Natural killer cell treated with Interleukin-12 subunit alpha and Interleukin-12 subunit beta and Interleukin-15 and Interleukin-18, amount 100 ng/mL, for 72 hours (primary cell): ENCODE measurements at regions not wholly inside any gene's neighbourhood (a gene's known extent, or its start where the extent isn't known, plus 50 kb on each side); places are given as distances from the start of the nearest gene placed in this dataset.

ENCODE experiments used
- ATAC-seq, 2 donors: fragments of 150-1000 bp; cut with Tn5 transposase in 1 of 2; sonication (Bioruptor Pico), chemical (Tn5 transposase) in 1 of 2; 2 replicates each; pipeline ENCODE4 v1.10.0; 2021
- DNase-seq: peaks from one replicate; pipeline ENCODE4 v3.0.0; 2022; ENCODE audit warnings: low spot score
- H3K27ac Mint-ChIP-seq, 2 donors: 1 replicate in 1 of 2; 2 replicates in 1 of 2; pipeline ENCODE4 v1.8.0; 2022; ENCODE audit warnings: mixed read lengths in 2 of 2, mild to moderate bottlenecking in 1 of 2, moderate library complexity in 1 of 2
- H3K27me3 Mint-ChIP-seq, 2 donors: 1 replicate in 1 of 2; 2 replicates in 1 of 2; pipeline ENCODE4 v1.8.0; 2022; ENCODE audit warnings: mixed read lengths in 2 of 2
- H3K36me3 Mint-ChIP-seq: one replicate; pipeline ENCODE4 v1.8.0; 2022; ENCODE audit warnings: mixed read lengths
- H3K4me1 Mint-ChIP-seq, 2 donors: 1 replicate in 1 of 2; 2 replicates in 1 of 2; pipeline ENCODE4 v1.8.0; 2022; ENCODE audit warnings: low read depth in 2 of 2, mixed read lengths in 2 of 2, mild to moderate bottlenecking in 1 of 2
- H3K4me3 Mint-ChIP-seq: one replicate; pipeline ENCODE4 v1.8.0; 2022; ENCODE audit warnings: mixed read lengths
- H3K9me3 Mint-ChIP-seq: 2 replicates; pipeline ENCODE4 v1.8.0; 2022; ENCODE audit warnings: mixed read lengths

- H3K27me3 Mint-ChIP-seq = no peaks in the 10 kb centered on the region
- no peak overlapping the region for H3K4me3 Mint-ChIP-seq
- DNase-seq (no peak), ATAC-seq (no peak)
- H3K36me3 Mint-ChIP-seq = peaks cover 12% of the 10 kb centered on the region
- H3K4me1 Mint-ChIP-seq = no peaks in the 10 kb centered on the region
- no peak overlapping the region for H3K27ac Mint-ChIP-seq
- peaks cover 12% of the 10 kb centered on the region for H3K9me3 Mint-ChIP-seq
Measured at GRCh38 chr5:125254267-125254666, 507.8 kb upstream of the ZNF608 start.

- no peaks in the 10 kb centered on the region for H3K27me3 Mint-ChIP-seq
- peaks cover 12% of the 10 kb centered on the region for H3K36me3 Mint-ChIP-seq
- no peak for ATAC-seq
- H3K9me3 Mint-ChIP-seq = peaks cover 12% of the 10 kb centered on the region
- no peak overlapping the region for H3K27ac Mint-ChIP-seq
- no peak overlapping the region for H3K4me3 Mint-ChIP-seq
- no peaks in the 10 kb centered on the region for H3K4me1 Mint-ChIP-seq
- DNase-seq = no peak
Measured at GRCh38 chr5:125256296-125256695, 509.9 kb upstream of the ZNF608 start.

- peaks cover 12% of the 10 kb centered on the region for H3K9me3 Mint-ChIP-seq
- ATAC-seq = no peak
- no peak overlapping the region for H3K4me3 Mint-ChIP-seq
- peaks cover 12% of the 10 kb centered on the region for H3K36me3 Mint-ChIP-seq
- H3K27me3 Mint-ChIP-seq = no peaks in the 10 kb centered on the region
- no peaks in the 10 kb centered on the region for H3K4me1 Mint-ChIP-seq
- H3K27ac Mint-ChIP-seq = no peak overlapping the region
- no peak for DNase-seq
Measured at GRCh38 chr5:125257057-125257972, 510.9 kb upstream of the ZNF608 start.

- Mint-ChIP-seq H3K27me3 (no peaks in the 10 kb centered on the region), H3K27ac (no peak overlapping the region), H3K4me1 (no peaks in the 10 kb centered on the region), H3K36me3 (peaks cover 12% of the 10 kb centered on the region), H3K4me3 (no peak overlapping the region), H3K9me3 (peaks cover 12% of the 10 kb centered on the region)
- DNase-seq = no peak
- no peak for ATAC-seq
Measured at GRCh38 chr5:125257997-125258396, 511.6 kb upstream of the ZNF608 start.

- H3K36me3 Mint-ChIP-seq = peaks cover 12% of the 10 kb centered on the region
- no peak overlapping the region for H3K4me3 Mint-ChIP-seq
- peaks cover 12% of the 10 kb centered on the region for H3K9me3 Mint-ChIP-seq
- DNase-seq (no peak), ATAC-seq (no peak)
- no peak overlapping the region for H3K27ac Mint-ChIP-seq
- no peaks in the 10 kb centered on the region for H3K4me1 Mint-ChIP-seq
- no peaks in the 10 kb centered on the region for H3K27me3 Mint-ChIP-seq
Measured at GRCh38 chr5:125258615-125259014, 512.2 kb upstream of the ZNF608 start.

- DNase-seq = no peak
- no peak for ATAC-seq
- no peak overlapping the region for H3K4me3 Mint-ChIP-seq
- H3K36me3 Mint-ChIP-seq = peaks cover 6% of the 10 kb centered on the region
- H3K27ac Mint-ChIP-seq = no peak overlapping the region
- no peaks in the 10 kb centered on the region for H3K27me3 Mint-ChIP-seq
- peaks cover 4% of the 10 kb centered on the region for H3K9me3 Mint-ChIP-seq
- no peaks in the 10 kb centered on the region for H3K4me1 Mint-ChIP-seq
Measured at GRCh38 chr5:125261505-125262250, 515.2 kb upstream of the ZNF608 start.

- peaks cover 4% of the 10 kb centered on the region for H3K9me3 Mint-ChIP-seq
- no peaks in the 10 kb centered on the region for H3K27me3 Mint-ChIP-seq
- no peaks in the 10 kb centered on the region for H3K4me1 Mint-ChIP-seq
- H3K36me3 Mint-ChIP-seq = peaks cover 6% of the 10 kb centered on the region
- ATAC-seq (no peak), DNase-seq (no peak)
- no peak overlapping the region for H3K4me3 Mint-ChIP-seq
- no peak overlapping the region for H3K27ac Mint-ChIP-seq
Measured at GRCh38 chr5:125262782-125263181, 516.3 kb upstream of the ZNF608 start.

- H3K27ac Mint-ChIP-seq = no peak overlapping the region
- no peaks in the 10 kb centered on the region for H3K27me3 Mint-ChIP-seq
- DNase-seq = no peak
- H3K36me3 Mint-ChIP-seq = peaks cover 6% of the 10 kb centered on the region
- no peak for ATAC-seq
- H3K9me3 Mint-ChIP-seq = peaks cover 4% of the 10 kb centered on the region
- no peaks in the 10 kb centered on the region for H3K4me1 Mint-ChIP-seq
- H3K4me3 Mint-ChIP-seq = no peak overlapping the region
Measured at GRCh38 chr5:125263356-125263755, 516.9 kb upstream of the ZNF608 start.

GRCh38 chr5:125266106-125266505 is 519.7 kb upstream of the ZNF608 start:
- H3K36me3 Mint-ChIP-seq = peaks cover 6% of the 10 kb centered on the region
- H3K4me3 Mint-ChIP-seq = no peak overlapping the region
- peaks cover 0 to under 1% of the 10 kb centered on the region in 2 donors for H3K4me1 Mint-ChIP-seq
- DNase-seq (no peak), ATAC-seq (no peak)
- peaks cover 2% of the 10 kb centered on the region in 2 donors for H3K27me3 Mint-ChIP-seq
- H3K27ac Mint-ChIP-seq = no peak overlapping the region
- peaks cover 4% of the 10 kb centered on the region for H3K9me3 Mint-ChIP-seq

GRCh38 chr5:125267636-125268248 is 521.3 kb upstream of the ZNF608 start:
- Mint-ChIP-seq H3K9me3 (peaks cover 4% of the 10 kb centered on the region), H3K27ac (no peak overlapping the region), H3K4me1 (peaks cover 0 to 7% of the 10 kb centered on the region in 2 donors)

GRCh38 chr5:125269926-125270325 is 523.5 kb upstream of the ZNF608 start:
- peaks cover 8 to 13% of the 10 kb centered on the region in 2 donors for H3K27me3 Mint-ChIP-seq
- no peak overlapping the region for H3K4me3 Mint-ChIP-seq
- DNase-seq (no peak), ATAC-seq (no peak)
- H3K9me3 Mint-ChIP-seq = peaks cover 4% of the 10 kb centered on the region
- no peak overlapping the region for H3K27ac Mint-ChIP-seq
- H3K4me1 Mint-ChIP-seq = peaks cover 0 to 7% of the 10 kb centered on the region in 2 donors
- peaks cover 6% of the 10 kb centered on the region for H3K36me3 Mint-ChIP-seq

More at GRCh38 chr5:125267636-125268248, 521.3 kb upstream of the ZNF608 start:
- Mint-ChIP-seq H3K4me3 (no peak overlapping the region), H3K27me3 (peaks cover 7 to 8% of the 10 kb centered on the region in 2 donors), H3K36me3 (peaks cover 6% of the 10 kb centered on the region)
- DNase-seq (no peak), ATAC-seq (no peak)

- Mint-ChIP-seq H3K27ac (no peak overlapping the region), H3K4me3 (no peak overlapping the region), H3K27me3 (peaks cover 8 to 13% of the 10 kb centered on the region in 2 donors), H3K9me3 (peaks cover 2% of the 10 kb centered on the region), H3K4me1 (peaks cover 0 to 7% of the 10 kb centered on the region in 2 donors), H3K36me3 (no peaks in the 10 kb centered on the region)
- DNase-seq = no peak
- ATAC-seq = no peak
Measured at GRCh38 chr5:125272357-125272756, 525.9 kb upstream of the ZNF608 start.

- Mint-ChIP-seq H3K36me3 (no peaks in the 10 kb centered on the region), H3K4me1 (peaks cover 0 to 7% of the 10 kb centered on the region in 2 donors), H3K4me3 (no peak overlapping the region), H3K9me3 (peaks cover 2% of the 10 kb centered on the region), H3K27me3 (peaks cover 8 to 13% of the 10 kb centered on the region in 2 donors), H3K27ac (no peak overlapping the region)
- DNase-seq = no peak
- ATAC-seq = no peak
Measured at GRCh38 chr5:125274211-125274610, 527.8 kb upstream of the ZNF608 start.
